Keratinocyte (primary cell): ENCODE measurements at regions not wholly inside any gene's neighbourhood (a gene's known extent, or its start where the extent isn't known, plus 50 kb on each side); places are given as distances from the start of the nearest gene placed in this dataset.

ENCODE experiments used
- DNase-seq: peaks from one replicate; pipeline ENCODE4 v3.0.0-alpha.2; 2011; ENCODE audit warnings: low read depth, missing footprints, low spot score
- FAIRE-seq: peaks from 2 replicates; lab custom pipeline; 2011; peaks lifted over from hg19 to GRCh38; lab: Jason Lieb, UNC
- H2AFZ ChIP-seq: 2 replicates; pipeline ENCODE4 v1.6.0; 2012; ENCODE audit warnings: low read length, control low read depth, inconsistent platforms; ENCODE audit not compliant: control insufficient read depth
- H3K27ac ChIP-seq: 2 replicates; pipeline ENCODE4 v1.5.1; 2011; ENCODE audit warnings: low read length; ENCODE audit not compliant: control insufficient read depth, insufficient read depth
- H3K27me3 ChIP-seq: 3 replicates; pipeline ENCODE4 v1.6.0; 2011; ENCODE audit warnings: low read length; ENCODE audit not compliant: control insufficient read depth, insufficient read depth; ENCODE audit errors: extremely low read depth
- H3K36me3 ChIP-seq, 2 experiments: 2 replicates in 1 of 2; 3 replicates in 1 of 2; pipeline ENCODE4 v1.5.1; 2011; ENCODE audit warnings: low read length in 2 of 2, mild to moderate bottlenecking in 1 of 2; ENCODE audit not compliant: control insufficient read depth in 2 of 2, insufficient read depth in 2 of 2; ENCODE audit errors: extremely low read depth in 1 of 2
- H3K4me1 ChIP-seq: 3 replicates; pipeline ENCODE4 v1.5.1; 2011; ENCODE audit warnings: low read length; ENCODE audit not compliant: control insufficient read depth, insufficient read depth; ENCODE audit errors: extremely low read depth
- H3K4me2 ChIP-seq: 3 replicates; pipeline ENCODE4 v1.6.0; 2011; ENCODE audit warnings: low read depth, low read length; ENCODE audit not compliant: control insufficient read depth, insufficient read depth; ENCODE audit errors: extremely low read depth
- H3K4me3 ChIP-seq, 3 experiments: fragments of 200-600 bp in 1 of 3; sonication (generic) in 1 of 3; 2 replicates in 2 of 3; 3 replicates in 1 of 3; pipeline ENCODE4 v1.5.1; 2011 to 2016; ENCODE audit warnings: low read length in 3 of 3, mild to moderate bottlenecking in 3 of 3, control low read depth in 2 of 3, inconsistent platforms in 1 of 3, low read depth in 1 of 3, mixed read lengths in 1 of 3, mixed run types in 1 of 3, moderate library complexity in 1 of 3; ENCODE audit not compliant: control insufficient read depth in 2 of 3, insufficient read depth in 2 of 3; ENCODE audit errors: extremely low read depth in 1 of 3
- H3K79me2 ChIP-seq: 2 replicates; pipeline ENCODE4 v1.6.0; 2012; ENCODE audit warnings: low read length; ENCODE audit not compliant: control insufficient read depth, insufficient read depth
- H3K9ac ChIP-seq: 3 replicates; pipeline ENCODE4 v1.6.0; 2011; ENCODE audit warnings: low read length; ENCODE audit not compliant: control insufficient read depth, insufficient read depth; ENCODE audit errors: extremely low read depth
- H3K9me1 ChIP-seq: 3 replicates; pipeline ENCODE4 v1.6.0; 2011; ENCODE audit warnings: low read length; ENCODE audit not compliant: control insufficient read depth, insufficient read depth; ENCODE audit errors: extremely low read depth
- H3K9me3 ChIP-seq: 2 replicates; pipeline ENCODE4 v1.5.1; 2012; ENCODE audit warnings: low read depth, low read length; ENCODE audit not compliant: control insufficient read depth
- H4K20me1 ChIP-seq: 3 replicates; pipeline ENCODE4 v1.6.0; 2011; ENCODE audit warnings: low read length; ENCODE audit not compliant: control insufficient read depth, insufficient read depth; ENCODE audit errors: extremely low read depth
- CTCF ChIP-seq, 3 experiments: IDR thresholded peaks in 1 of 3; conservative IDR thresholded peaks in 1 of 3; optimal IDR thresholded peaks in 1 of 3; 2 replicates in 2 of 3; 3 replicates in 1 of 3; pipeline versions ENCODE3 to v1.5.1; 2011; ENCODE audit warnings: low read length in 3 of 3, mild to moderate bottlenecking in 3 of 3, moderate library complexity in 2 of 3, control low read depth in 1 of 3, inconsistent platforms in 1 of 3; ENCODE audit not compliant: insufficient read depth in 2 of 3; ENCODE audit errors: extremely low read depth in 1 of 3
- EZH2 ChIP-seq: IDR thresholded peaks from one replicate; pipeline ENCODE4 v1.6.1; 2012; ENCODE audit warnings: inconsistent platforms, mild to moderate bottlenecking, low read length, moderate library complexity
- dilution Hi-C: fragments of 300-500 bp; cut with MboI; formaldehyde crosslinking; loops from one replicate; pipeline ENCODE4 v1.7.0; 2020; ENCODE audit warnings: low sequenced_read_pairs; ENCODE audit not compliant: extremely low pct_ligation_motif_present

DNA sequence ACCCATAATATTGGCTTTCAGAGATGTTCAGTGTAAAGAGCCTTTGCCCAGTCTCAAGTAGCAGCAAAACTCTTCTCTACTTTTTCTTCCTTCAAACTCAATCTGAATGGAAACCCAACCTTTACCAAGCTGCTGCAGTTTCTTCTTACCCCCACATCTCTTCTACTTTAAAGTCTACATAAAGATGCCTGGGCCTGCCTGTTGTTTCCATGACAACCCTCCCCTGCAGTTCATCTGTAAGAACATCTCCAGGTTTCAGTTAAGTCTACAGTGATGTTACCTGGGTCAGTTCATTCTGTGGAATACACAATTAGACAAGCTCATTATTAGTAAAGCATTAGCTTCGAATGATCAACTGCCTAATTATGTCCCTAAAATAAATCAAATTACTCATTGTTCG, 81.4 kb downstream of the SPANXN3 start:
- no peak overlapping the region for H2AFZ ChIP-seq
- H3K9me1 ChIP-seq: no peaks in the 10 kb centered on the region
- no peaks in the 10 kb centered on the region for H4K20me1 ChIP-seq
- H3K9me3 ChIP-seq: no peaks in the 10 kb centered on the region
- no peak for FAIRE-seq
- no peak overlapping the region for H3K4me2 ChIP-seq
- H3K27ac ChIP-seq: no peak overlapping the region
- H3K36me3 ChIP-seq: no peaks in the 10 kb centered on the region
- TF ChIP-seq EZH2 (no peak), CTCF (optimal IDR thresholded peaks at IDR 0.05 in 1 of 3, IDR thresholded peaks at IDR 0.05 in 1 of 3, conservative IDR thresholded peaks at IDR 0.05 in 1 of 3; ENCODE audit: extremely low read depth in 1 of 3, insufficient read depth in 2 of 3, low read length in 3 of 3) (no peak)
- no peak overlapping the region for H3K4me3 ChIP-seq
- dilution Hi-C loops: no loop called here
- H3K4me1 ChIP-seq: no peaks in the 10 kb centered on the region
- DNase-seq: no peak
- H3K9ac ChIP-seq: no peak overlapping the region
- H3K27me3 ChIP-seq: no peaks in the 10 kb centered on the region
- no peaks in the 10 kb centered on the region for H3K79me2 ChIP-seq

DNA sequence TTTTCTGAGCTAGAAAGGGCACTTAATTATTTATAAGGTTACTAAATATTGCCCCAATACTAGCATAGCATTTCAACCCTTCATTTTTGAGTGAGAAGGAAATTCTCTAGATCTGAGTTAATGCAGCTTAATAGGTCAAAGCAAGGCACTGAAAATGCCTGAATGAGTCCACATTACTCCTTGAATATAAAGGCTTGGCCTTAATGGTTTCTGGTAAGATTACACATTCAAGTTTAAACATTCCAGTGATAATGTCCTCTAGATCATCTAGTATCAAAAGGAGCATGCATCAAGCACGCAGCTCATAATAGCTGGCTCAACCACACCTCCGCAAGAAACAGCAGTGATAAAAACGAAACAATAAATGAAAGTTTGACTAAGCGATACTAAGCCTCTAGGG, 87.5 kb downstream of the SPANXN3 start:
- no peak overlapping the region for H3K27ac ChIP-seq
- H3K9ac ChIP-seq: no peak overlapping the region
- FAIRE-seq (no peak), DNase-seq (no peak)
- H3K9me1 ChIP-seq: no peaks in the 10 kb centered on the region
- no peak overlapping the region for H3K4me2 ChIP-seq
- no peaks in the 10 kb centered on the region for H3K9me3 ChIP-seq
- no peaks in the 10 kb centered on the region for H3K27me3 ChIP-seq
- no peak overlapping the region for H3K4me3 ChIP-seq
- H2AFZ ChIP-seq: no peak overlapping the region
- H3K4me1 ChIP-seq: no peaks in the 10 kb centered on the region
- dilution Hi-C loops: no loop called here
- no peaks in the 10 kb centered on the region for H3K79me2 ChIP-seq
- TF ChIP-seq CTCF (optimal IDR thresholded peaks at IDR 0.05 in 1 of 3, IDR thresholded peaks at IDR 0.05 in 1 of 3, conservative IDR thresholded peaks at IDR 0.05 in 1 of 3; ENCODE audit: extremely low read depth in 1 of 3, insufficient read depth in 2 of 3, low read length in 3 of 3) (no peak), EZH2 (no peak)
- no peaks in the 10 kb centered on the region for H3K36me3 ChIP-seq
- no peaks in the 10 kb centered on the region for H4K20me1 ChIP-seq
